Mucosa of descending colon (tissue), 3 donors: ENCODE measurements at regions not wholly inside any gene's neighbourhood (a gene's known extent, or its start where the extent isn't known, plus 50 kb on each side); places are given as distances from the start of the nearest gene placed in this dataset.

Experiments used
- ATAC-seq: fragments of 200-7000 bp; cut with Tn5 transposase; one replicate; pipeline ENCODE4 v1.9.1; 2020; ENCODE audit warnings: mild to moderate bottlenecking, moderate library complexity
- DNase-seq, 3 donors: peaks; one replicate each; pipeline ENCODE4 v3.0.0-alpha.2; 2020
- H3K36me3 ChIP-seq: fragments of 200-600 bp; one replicate; pipeline ENCODE4 v1.8.0; 2021; ENCODE audit warnings: low read depth, mild to moderate bottlenecking
- H3K4me1 ChIP-seq: fragments of 200-600 bp; one replicate; pipeline ENCODE4 v1.8.0; 2021; ENCODE audit warnings: low read depth, mild to moderate bottlenecking
- H3K4me3 ChIP-seq: fragments of 200-600 bp; one replicate; pipeline ENCODE4 v1.8.0; 2021; ENCODE audit warnings: mild to moderate bottlenecking
- H3K9me3 ChIP-seq: fragments of 200-600 bp; one replicate; pipeline ENCODE4 v1.8.0; 2021; ENCODE audit warnings: mild to moderate bottlenecking
- intact Hi-C, 2 donors: fragments of 100-400 bp; cut with DNase I in 1 of 2; cut with micrococcal nuclease in 1 of 2; formaldehyde crosslinking; loops; one replicate each; pipeline versions ENCODE4 v1.11.0 to v1.11.1; 2022; cut with DNase I, micrococcal nuclease
- TF ChIP-seq, protein P1 (sequence below): fragments of 200-600 bp; IDR thresholded peaks from one replicate; pipeline ENCODE4 v1.8.0; 2022; ENCODE audit warnings: antibody characterized with exemption, mild to moderate bottlenecking
- donor health status: DM: no; HTN: no; CAD: no; lungs with moderate emphysema.
- donor health status: DM: no; HTN: no; CAD: no.
- donor health status: DM: no; HTN: yes; CAD: no.

DNA sequence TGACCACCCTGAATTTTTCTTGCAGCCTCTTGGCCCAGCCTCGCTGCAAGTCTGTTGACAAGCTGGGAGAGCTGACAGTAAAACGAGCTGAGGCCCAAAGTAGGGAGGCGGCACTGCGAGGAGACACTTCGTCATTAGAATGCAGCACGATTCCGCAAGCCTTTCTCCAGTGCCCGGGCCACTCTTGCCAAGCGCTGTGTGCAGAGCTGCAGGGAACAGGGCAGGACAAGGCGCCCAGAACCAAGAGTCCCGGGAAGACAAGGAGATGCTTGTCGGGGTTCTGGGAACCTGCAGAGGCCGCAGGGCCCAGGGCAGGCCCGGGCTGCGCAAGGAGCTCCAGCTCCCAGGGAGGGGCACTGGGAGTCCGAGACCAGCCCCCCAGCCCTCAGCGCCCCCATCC lies 187.1 kb downstream of the BCOR start:
- DNase-seq (no peak), ATAC-seq (no peak)
- Histone ChIP-seq H3K4me3 (no peak overlapping the region), H3K9me3 (no peaks in the 10 kb centered on the region), H3K4me1 (no peaks in the 10 kb centered on the region), H3K36me3 (no peaks in the 10 kb centered on the region)
- intact Hi-C loops, result no loop called here
- TF ChIP-seq, protein P1, sequence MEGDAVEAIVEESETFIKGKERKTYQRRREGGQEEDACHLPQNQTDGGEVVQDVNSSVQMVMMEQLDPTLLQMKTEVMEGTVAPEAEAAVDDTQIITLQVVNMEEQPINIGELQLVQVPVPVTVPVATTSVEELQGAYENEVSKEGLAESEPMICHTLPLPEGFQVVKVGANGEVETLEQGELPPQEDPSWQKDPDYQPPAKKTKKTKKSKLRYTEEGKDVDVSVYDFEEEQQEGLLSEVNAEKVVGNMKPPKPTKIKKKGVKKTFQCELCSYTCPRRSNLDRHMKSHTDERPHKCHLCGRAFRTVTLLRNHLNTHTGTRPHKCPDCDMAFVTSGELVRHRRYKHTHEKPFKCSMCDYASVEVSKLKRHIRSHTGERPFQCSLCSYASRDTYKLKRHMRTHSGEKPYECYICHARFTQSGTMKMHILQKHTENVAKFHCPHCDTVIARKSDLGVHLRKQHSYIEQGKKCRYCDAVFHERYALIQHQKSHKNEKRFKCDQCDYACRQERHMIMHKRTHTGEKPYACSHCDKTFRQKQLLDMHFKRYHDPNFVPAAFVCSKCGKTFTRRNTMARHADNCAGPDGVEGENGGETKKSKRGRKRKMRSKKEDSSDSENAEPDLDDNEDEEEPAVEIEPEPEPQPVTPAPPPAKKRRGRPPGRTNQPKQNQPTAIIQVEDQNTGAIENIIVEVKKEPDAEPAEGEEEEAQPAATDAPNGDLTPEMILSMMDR, result no peak

GRCh38 chrX:39911278-39911897 lies 186.4 kb downstream of the BCOR start:
- Histone ChIP-seq H3K4me1 (no peaks in the 10 kb centered on the region), H3K4me3 (no peak overlapping the region), H3K9me3 (no peaks in the 10 kb centered on the region), H3K36me3 (no peaks in the 10 kb centered on the region)
- ATAC-seq (no peak), DNase-seq (no peak)
- TF ChIP-seq, protein P1, result no peak
- intact Hi-C loops, result no loop called here

GRCh38 chrX:39912126-39912525 lies 185.6 kb downstream of the BCOR start:
- ATAC-seq (no peak), DNase-seq (no peak)
- intact Hi-C loops, result no loop called here

DNA sequence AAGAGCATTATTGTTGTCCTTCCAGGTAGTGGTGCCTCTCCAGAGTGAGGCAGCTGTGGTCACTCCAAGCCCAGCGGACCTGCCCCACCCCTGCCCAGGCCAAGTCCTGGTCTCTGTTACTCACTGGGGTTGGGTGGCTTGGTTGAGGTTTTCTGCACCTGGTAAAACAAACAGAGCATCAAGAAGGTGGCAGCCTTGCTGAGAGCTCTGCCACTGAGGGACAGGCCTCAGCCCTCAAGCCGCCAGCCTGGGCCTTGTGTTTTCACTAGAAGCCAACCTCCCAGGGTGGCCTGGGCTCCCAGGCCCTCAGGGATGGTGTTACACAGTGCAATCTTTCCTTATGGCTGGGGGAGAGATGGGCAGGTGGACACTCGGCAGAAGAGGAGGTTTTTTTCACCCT lies 182.7 kb downstream of the BCOR start:
- DNase-seq (no peak), ATAC-seq (no peak)
- no peaks in the 10 kb centered on the region for H3K36me3 ChIP-seq
- TF ChIP-seq, protein P1, result no peak
- no peaks in the 10 kb centered on the region for H3K9me3 ChIP-seq
- H3K4me3 ChIP-seq, result no peak overlapping the region
- intact Hi-C loops, result no loop called here
- H3K4me1 ChIP-seq, result no peaks in the 10 kb centered on the region

More at GRCh38 chrX:39912126-39912525, 185.6 kb downstream of the BCOR start:
- no peaks in the 10 kb centered on the region for H3K36me3 ChIP-seq
- no peaks in the 10 kb centered on the region for H3K9me3 ChIP-seq
- TF ChIP-seq, protein P1, result no peak
- no peak overlapping the region for H3K4me3 ChIP-seq
- no peaks in the 10 kb centered on the region for H3K4me1 ChIP-seq

DNA sequence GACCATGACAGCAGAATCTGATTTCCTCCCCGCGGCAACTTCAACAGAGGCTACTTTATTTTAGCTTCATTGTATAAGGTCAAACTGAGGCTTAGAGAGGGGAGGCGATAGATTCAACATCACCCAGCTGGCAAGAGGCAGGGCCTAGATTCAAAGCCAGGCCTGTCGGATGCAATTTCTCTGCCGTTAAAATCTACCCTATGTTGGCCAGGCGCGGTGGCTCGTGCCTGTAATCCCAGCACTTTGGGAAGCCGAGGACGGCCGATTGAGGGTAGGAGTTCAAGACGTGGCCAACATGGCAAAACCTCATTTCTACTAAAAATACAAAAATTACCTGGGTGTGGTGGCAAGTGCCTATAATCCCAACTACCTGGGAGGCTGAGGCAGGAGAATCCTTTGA lies 182.2 kb downstream of the BCOR start:
- TF ChIP-seq, protein P1, result no peak
- no peak for DNase-seq
- no peaks in the 10 kb centered on the region for H3K9me3 ChIP-seq
- no peak for ATAC-seq
- no peak overlapping the region for H3K4me3 ChIP-seq
- intact Hi-C loops, result no loop called here
- no peaks in the 10 kb centered on the region for H3K36me3 ChIP-seq
- H3K4me1 ChIP-seq, result no peaks in the 10 kb centered on the region

DNA sequence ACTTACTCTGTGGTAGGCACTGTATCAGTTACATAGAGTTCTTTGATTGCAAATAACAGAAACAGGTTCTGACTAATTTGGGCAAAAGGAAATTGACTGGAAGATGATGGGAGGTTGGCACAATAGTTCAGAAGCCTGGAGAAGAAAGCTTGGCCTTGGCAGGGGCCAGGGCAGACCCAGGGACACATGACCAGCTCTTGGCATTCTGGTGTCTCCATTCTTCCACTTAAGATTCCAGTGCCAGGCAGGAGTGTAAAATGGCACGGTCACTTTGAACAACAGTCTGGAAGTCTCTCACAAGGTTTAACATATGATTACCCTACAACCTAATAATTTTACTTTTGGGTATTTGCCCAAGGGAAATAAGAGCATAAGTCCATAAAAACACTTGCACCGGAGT lies 175.9 kb downstream of the BCOR start:
- intact Hi-C loops, result no loop called here
- no peaks in the 10 kb centered on the region for H3K36me3 ChIP-seq
- DNase-seq (no peak), ATAC-seq (no peak)
- H3K4me3 ChIP-seq, result no peak overlapping the region
- H3K9me3 ChIP-seq, result no peaks in the 10 kb centered on the region
- TF ChIP-seq, protein P1, result no peak
- H3K4me1 ChIP-seq, result no peaks in the 10 kb centered on the region
